ENCODE measurements at regions not wholly inside any gene's neighbourhood (a gene's known extent, or its start where the extent isn't known, plus 50 kb on each side); places are given as distances from the start of the nearest gene placed in this dataset.

- H3K4me3 ChIP-seq (ENCODE audit: low read depth, low read length) = no peak overlapping the region
- no peak for DNase-seq (ENCODE audit: low read depth)
- no peak for TF ChIP-seq POLR2A (IDR thresholded peaks at IDR 0.05; ENCODE audit: extremely low read depth, insufficient read length)
- no peak for TF ChIP-seq MYC (IDR thresholded peaks at IDR 0.05; ENCODE audit: low read depth, low read length)
- TF ChIP-seq CTCF (IDR thresholded peaks at IDR 0.05; ENCODE audit: low read depth, low read length) = no peak
- TF ChIP-seq MAX (IDR thresholded peaks at IDR 0.05; ENCODE audit: low read depth, low read length) = no peak
These were observed 223.7 kb upstream of the TMEM132C start for GRCh38 chr12:128043317-128043716.

- DNase-seq (ENCODE audit: low read depth) = no peak
- H3K4me3 ChIP-seq (ENCODE audit: low read depth, low read length) = no peak overlapping the region
- TF ChIP-seq POLR2A (IDR thresholded peaks at IDR 0.05; ENCODE audit: extremely low read depth, insufficient read length) (no peak), MYC (IDR thresholded peaks at IDR 0.05; ENCODE audit: low read depth, low read length) (no peak), MAX (IDR thresholded peaks at IDR 0.05; ENCODE audit: low read depth, low read length) (no peak)
These were observed 219.5 kb upstream of the TMEM132C start for GRCh38 chr12:128047266-128048060.

GRCh38 chr12:128052331-128052730, 214.6 kb upstream of the TMEM132C start:
- H3K4me3 ChIP-seq (ENCODE audit: low read depth, low read length) = no peak overlapping the region
- TF ChIP-seq MYC (IDR thresholded peaks at IDR 0.05; ENCODE audit: low read depth, low read length) = no peak
- TF ChIP-seq CTCF (IDR thresholded peaks at IDR 0.05; ENCODE audit: low read depth, low read length) = no peak
- no peak for TF ChIP-seq MAX (IDR thresholded peaks at IDR 0.05; ENCODE audit: low read depth, low read length)
- no peak for TF ChIP-seq POLR2A (IDR thresholded peaks at IDR 0.05; ENCODE audit: extremely low read depth, insufficient read length)
- no peak for DNase-seq (ENCODE audit: low read depth)

GRCh38 chr12:128052777-128053176, 214.2 kb upstream of the TMEM132C start:
- no peak for DNase-seq (ENCODE audit: low read depth)
- no peak overlapping the region for H3K4me3 ChIP-seq (ENCODE audit: low read depth, low read length)
- TF ChIP-seq MYC (IDR thresholded peaks at IDR 0.05; ENCODE audit: low read depth, low read length) = no peak
- TF ChIP-seq MAX (IDR thresholded peaks at IDR 0.05; ENCODE audit: low read depth, low read length) = no peak
- TF ChIP-seq CTCF (IDR thresholded peaks at IDR 0.05; ENCODE audit: low read depth, low read length) = no peak
- TF ChIP-seq POLR2A (IDR thresholded peaks at IDR 0.05; ENCODE audit: extremely low read depth, insufficient read length) = no peak

- DNase-seq (ENCODE audit: low read depth) = no peak
- no peak overlapping the region for H3K4me3 ChIP-seq (ENCODE audit: low read depth, low read length)
- TF ChIP-seq POLR2A (IDR thresholded peaks at IDR 0.05; ENCODE audit: extremely low read depth, insufficient read length) = no peak
- no peak for TF ChIP-seq CTCF (IDR thresholded peaks at IDR 0.05; ENCODE audit: low read depth, low read length)
- TF ChIP-seq MYC (IDR thresholded peaks at IDR 0.05; ENCODE audit: low read depth, low read length) = no peak
- TF ChIP-seq MAX (IDR thresholded peaks at IDR 0.05; ENCODE audit: low read depth, low read length) = no peak
These were observed 211.4 kb upstream of the TMEM132C start for GRCh38 chr12:128055567-128055966.

GRCh38 chr12:128056136-128056801, 210.7 kb upstream of the TMEM132C start:
- no peak for DNase-seq (ENCODE audit: low read depth)
- TF ChIP-seq MYC (IDR thresholded peaks at IDR 0.05; ENCODE audit: low read depth, low read length) (no peak), CTCF (IDR thresholded peaks at IDR 0.05; ENCODE audit: low read depth, low read length) (no peak), MAX (IDR thresholded peaks at IDR 0.05; ENCODE audit: low read depth, low read length) (no peak), POLR2A (IDR thresholded peaks at IDR 0.05; ENCODE audit: extremely low read depth, insufficient read length) (no peak)
- H3K4me3 ChIP-seq (ENCODE audit: low read depth, low read length) = no peak overlapping the region
